OCI-LY3 (cell line): ENCODE measurements at regions not wholly inside any gene's neighbourhood (a gene's known extent, or its start where the extent isn't known, plus 50 kb on each side); places are given as distances from the start of the nearest gene placed in this dataset.

Experiments used
- EZH2phosphoT487 ChIP-seq: fragments of 200-600 bp; shearing (Covaris generic); IDR thresholded peaks from 2 replicates; pipeline ENCODE4 v1.6.1; 2018; ENCODE audit warnings: antibody characterized with exemption, mixed run types, low read depth
- TF ChIP-seq, protein P1 (sequence below): fragments of 200-600, 300-600 bp; sonication (generic); IDR thresholded peaks from 2 replicates; pipeline ENCODE4 v1.5.1; 2014; ENCODE audit warnings: antibody characterized with exemption, low read length, low read depth

GRCh38 chr1:177556163-177556562, 385.4 kb downstream of the BRINP2 start:
- TF ChIP-seq, protein P1, sequence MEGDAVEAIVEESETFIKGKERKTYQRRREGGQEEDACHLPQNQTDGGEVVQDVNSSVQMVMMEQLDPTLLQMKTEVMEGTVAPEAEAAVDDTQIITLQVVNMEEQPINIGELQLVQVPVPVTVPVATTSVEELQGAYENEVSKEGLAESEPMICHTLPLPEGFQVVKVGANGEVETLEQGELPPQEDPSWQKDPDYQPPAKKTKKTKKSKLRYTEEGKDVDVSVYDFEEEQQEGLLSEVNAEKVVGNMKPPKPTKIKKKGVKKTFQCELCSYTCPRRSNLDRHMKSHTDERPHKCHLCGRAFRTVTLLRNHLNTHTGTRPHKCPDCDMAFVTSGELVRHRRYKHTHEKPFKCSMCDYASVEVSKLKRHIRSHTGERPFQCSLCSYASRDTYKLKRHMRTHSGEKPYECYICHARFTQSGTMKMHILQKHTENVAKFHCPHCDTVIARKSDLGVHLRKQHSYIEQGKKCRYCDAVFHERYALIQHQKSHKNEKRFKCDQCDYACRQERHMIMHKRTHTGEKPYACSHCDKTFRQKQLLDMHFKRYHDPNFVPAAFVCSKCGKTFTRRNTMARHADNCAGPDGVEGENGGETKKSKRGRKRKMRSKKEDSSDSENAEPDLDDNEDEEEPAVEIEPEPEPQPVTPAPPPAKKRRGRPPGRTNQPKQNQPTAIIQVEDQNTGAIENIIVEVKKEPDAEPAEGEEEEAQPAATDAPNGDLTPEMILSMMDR, result no peak
- no peak for TF ChIP-seq EZH2phosphoT487
